ENCODE measurements at regions not wholly inside any gene's neighbourhood (a gene's known extent, or its start where the extent isn't known, plus 50 kb on each side); places are given as distances from the start of the nearest gene placed in this dataset.

- H3K36me3 ChIP-seq (replicated peaks in 1 of 2; ENCODE audit: control insufficient read depth in 1 of 2, insufficient read depth in 2 of 2, low read length in 2 of 2), result no peaks in the 10 kb centered on the region
- H3K4me3 Mint-ChIP-seq, result no peak overlapping the region
- H4K20me1 ChIP-seq (ENCODE audit: insufficient read depth, low read length), result no peaks in the 10 kb centered on the region
- no CpG with 5 or more reads among the region's 1 CpG for WGBS (ENCODE audit: insufficient coverage)
- H3K27me3 Mint-ChIP-seq (ENCODE audit: low read depth in 3 of 3), result peaks cover 2 to 19% (median 3%) of the 10 kb centered on the region in 3 donors
- H2AFZ ChIP-seq (ENCODE audit: insufficient read depth, low read depth, low read length, poor library complexity, severe bottlenecking), result no peak overlapping the region
- no peak for DNase-seq
- no peak overlapping the region for H3K4me2 ChIP-seq (replicated peaks; ENCODE audit: extremely low read depth, low read length, poor library complexity, severe bottlenecking)
- H3K27ac ChIP-seq (ENCODE audit: low read depth in 1 of 2, low read length in 2 of 2), result no peak overlapping the region
- no peaks in the 10 kb centered on the region for H3K9me3 ChIP-seq (replicated peaks in 1 of 2; ENCODE audit: control insufficient read depth in 1 of 2, insufficient read depth in 1 of 2, low read length in 2 of 2)
- H3K36me3 Mint-ChIP-seq, result no peaks in the 10 kb centered on the region
- H3K27ac Mint-ChIP-seq, result no peak overlapping the region
- intact Hi-C loops (cut with micrococcal nuclease), result no loop called here
- TF ChIP-seq CTCF (IDR thresholded peaks at IDR 0.05), result no peak
- H3K4me1 ChIP-seq (ENCODE audit: control insufficient read depth in 1 of 2, insufficient read depth in 2 of 2, low read length in 2 of 2), result no peaks in the 10 kb centered on the region
- H3K4me3 ChIP-seq (replicated peaks in 1 of 3; ENCODE audit: low read depth in 2 of 3, low read length in 3 of 3), result no peak overlapping the region
- H3K4me1 Mint-ChIP-seq, result no peaks in the 10 kb centered on the region
- H3K79me2 ChIP-seq (ENCODE audit: insufficient read depth, low read length), result no peaks in the 10 kb centered on the region
- peaks cover 0 to 3% (median 2%) of the 10 kb centered on the region in 7 donors for H3K9me3 Mint-ChIP-seq
- no peaks in the 10 kb centered on the region for H3K27me3 ChIP-seq (ENCODE audit: control insufficient read depth in 2 of 2, insufficient read depth in 2 of 2, low read length in 2 of 2)
- no peak overlapping the region for H3K9ac ChIP-seq (ENCODE audit: insufficient read depth, low read length, poor library complexity, severe bottlenecking)
Observed at GRCh38 chr2:44840503-44840850, 101.0 kb upstream of the SIX3 start.

- H3K9me3 ChIP-seq (replicated peaks in 1 of 2; ENCODE audit: control insufficient read depth in 1 of 2, insufficient read depth in 1 of 2, low read length in 2 of 2), result no peaks in the 10 kb centered on the region
- H3K27ac Mint-ChIP-seq, result no peak overlapping the region
- H3K9me3 Mint-ChIP-seq, result peaks cover 0 to 13% (median 2%) of the 10 kb centered on the region in 7 donors
- no CpG with 5 or more reads among the region's 7 CpGs for WGBS (ENCODE audit: insufficient coverage)
- no peak for TF ChIP-seq CTCF (IDR thresholded peaks at IDR 0.05)
- H3K4me1 ChIP-seq (ENCODE audit: control insufficient read depth in 1 of 2, insufficient read depth in 2 of 2, low read length in 2 of 2), result no peaks in the 10 kb centered on the region
- H3K36me3 Mint-ChIP-seq, result no peaks in the 10 kb centered on the region
- H3K4me3 Mint-ChIP-seq, result no peak overlapping the region
- H3K4me3 ChIP-seq (replicated peaks in 1 of 3; ENCODE audit: low read depth in 2 of 3, low read length in 3 of 3), result no peak overlapping the region
- H4K20me1 ChIP-seq (ENCODE audit: insufficient read depth, low read length), result no peaks in the 10 kb centered on the region
- no peak overlapping the region for H3K9ac ChIP-seq (ENCODE audit: insufficient read depth, low read length, poor library complexity, severe bottlenecking)
- no peak overlapping the region for H3K4me2 ChIP-seq (replicated peaks; ENCODE audit: extremely low read depth, low read length, poor library complexity, severe bottlenecking)
- H3K27me3 ChIP-seq (ENCODE audit: control insufficient read depth in 2 of 2, insufficient read depth in 2 of 2, low read length in 2 of 2), result no peaks in the 10 kb centered on the region
- intact Hi-C loops (cut with micrococcal nuclease), result no loop called here
- peaks cover 2 to 21% (median 6%) of the 10 kb centered on the region in 3 donors for H3K27me3 Mint-ChIP-seq (ENCODE audit: low read depth in 3 of 3)
- no peak overlapping the region for H2AFZ ChIP-seq (ENCODE audit: insufficient read depth, low read depth, low read length, poor library complexity, severe bottlenecking)
- H3K36me3 ChIP-seq (replicated peaks in 1 of 2; ENCODE audit: control insufficient read depth in 1 of 2, insufficient read depth in 2 of 2, low read length in 2 of 2), result no peaks in the 10 kb centered on the region
- no peaks in the 10 kb centered on the region for H3K79me2 ChIP-seq (ENCODE audit: insufficient read depth, low read length)
- no peak overlapping the region for H3K27ac ChIP-seq (ENCODE audit: low read depth in 1 of 2, low read length in 2 of 2)
- H3K4me1 Mint-ChIP-seq, result no peaks in the 10 kb centered on the region
- DNase-seq, result no peak
Observed at GRCh38 chr2:44843086-44843485, 98.4 kb upstream of the SIX3 start.

Data from CD14-positive monocyte (primary cell).